GM18867 (cell line): ENCODE measurements at regions not wholly inside any gene's neighbourhood (a gene's known extent, or its start where the extent isn't known, plus 50 kb on each side); places are given as distances from the start of the nearest gene placed in this dataset.
A peak's percentile ranks its signal among the peaks of the same experiment; 100 is the strongest.

ENCODE experiments used
- ATAC-seq: cut with Tn5 transposase; IDR thresholded peaks from one replicate; pipeline ENCODE4 v1.9.1; 2021; ENCODE audit warnings: mild to moderate bottlenecking, moderate library complexity; ENCODE audit not compliant: unreplicated experiment

DNA sequence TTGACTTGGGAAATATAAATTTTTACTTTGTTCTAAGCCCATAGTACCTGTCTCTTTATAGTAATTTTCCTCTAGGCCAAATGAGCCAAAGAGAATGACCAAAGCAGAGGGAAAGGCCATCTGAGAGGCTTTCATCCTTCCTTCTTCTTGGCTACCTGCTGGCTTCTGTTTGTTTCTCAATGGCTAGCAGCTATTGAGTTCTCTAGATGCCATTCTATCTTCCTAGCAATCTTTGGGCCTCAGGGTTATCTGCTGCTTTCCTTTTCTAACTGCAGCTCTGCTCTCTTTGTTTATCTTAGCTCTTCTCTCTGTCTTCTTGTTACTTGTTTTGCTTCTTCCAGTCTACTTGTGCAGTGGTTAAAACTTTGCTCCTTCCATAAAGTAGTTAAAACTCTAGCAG is 601.1 kb upstream of the NRXN1 start:
- no peak for ATAC-seq

DNA sequence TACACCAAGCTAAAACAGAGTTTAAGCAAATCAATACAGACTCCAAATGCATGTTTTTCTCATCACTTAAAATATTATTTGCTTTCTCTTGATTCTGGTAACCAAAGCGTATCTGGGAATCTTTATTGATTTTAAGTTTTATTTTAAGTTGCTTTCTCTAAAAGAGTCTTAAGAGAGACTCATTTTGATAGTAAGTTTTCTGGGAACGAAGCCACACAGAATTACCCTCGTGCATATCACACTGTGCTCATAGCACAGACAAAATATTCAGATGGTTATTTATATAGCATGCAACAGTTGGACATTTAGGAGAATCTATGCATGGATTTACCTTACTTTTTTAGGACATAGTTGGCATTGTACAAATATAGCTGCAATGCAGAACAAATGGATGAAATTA is 597.5 kb upstream of the NRXN1 start:
- ATAC-seq = no peak

DNA sequence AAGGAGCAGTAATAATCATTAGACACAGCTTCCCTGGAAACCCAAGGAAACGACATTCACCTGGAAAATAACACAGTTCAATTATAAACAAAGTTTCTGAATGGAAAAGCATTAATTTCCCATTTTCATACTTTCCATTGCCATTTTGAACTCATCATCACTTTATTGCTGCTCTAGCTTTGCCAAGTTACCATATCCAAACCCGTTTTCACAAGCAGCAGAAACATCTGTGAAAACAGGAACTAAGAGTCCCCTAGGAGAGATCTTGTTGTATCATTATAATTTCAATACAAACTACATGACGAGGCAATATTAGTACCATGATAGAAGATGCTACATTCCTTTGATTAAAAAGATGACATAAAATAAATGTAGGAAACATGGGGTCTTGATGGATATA is 597.0 kb upstream of the NRXN1 start:
- no peak for ATAC-seq

DNA sequence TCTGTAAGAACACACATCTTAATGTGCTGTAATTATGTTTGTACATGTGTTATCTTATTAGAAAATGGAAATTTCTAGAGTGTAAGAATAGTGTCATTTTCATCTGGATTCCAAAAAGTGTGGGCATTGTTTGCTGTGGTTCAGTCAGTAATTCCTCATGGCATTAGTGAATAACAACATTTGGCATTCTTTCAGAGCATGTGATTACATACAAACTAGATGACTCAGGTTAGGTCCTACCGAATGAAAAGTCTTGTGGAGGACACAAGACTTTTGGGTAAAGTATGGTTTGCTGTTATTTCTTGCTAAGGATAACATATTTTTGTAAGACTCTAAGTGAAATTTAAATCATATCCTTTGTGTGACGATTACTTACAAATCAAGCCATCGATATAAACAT is 593.1 kb upstream of the NRXN1 start:
- ATAC-seq = no peak

DNA sequence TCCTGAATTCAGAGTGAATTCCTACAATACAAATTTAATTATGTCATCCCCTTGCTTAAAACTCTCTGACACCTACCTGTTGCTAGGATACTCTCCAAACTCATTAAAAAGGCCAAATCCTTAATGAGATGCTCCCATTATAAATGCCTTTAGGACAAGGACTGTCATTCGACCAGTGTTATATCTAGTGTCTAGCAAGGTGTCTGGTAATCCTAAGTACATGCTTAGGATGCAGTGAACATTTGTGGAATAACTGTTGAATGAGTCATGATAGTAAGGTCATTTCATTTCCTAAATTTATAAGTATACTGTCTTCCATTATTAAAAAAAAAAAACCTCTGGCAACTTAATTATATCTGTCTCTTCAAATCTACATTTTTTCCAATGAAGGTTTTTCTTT is 588.9 kb upstream of the NRXN1 start:
- no peak for ATAC-seq

DNA sequence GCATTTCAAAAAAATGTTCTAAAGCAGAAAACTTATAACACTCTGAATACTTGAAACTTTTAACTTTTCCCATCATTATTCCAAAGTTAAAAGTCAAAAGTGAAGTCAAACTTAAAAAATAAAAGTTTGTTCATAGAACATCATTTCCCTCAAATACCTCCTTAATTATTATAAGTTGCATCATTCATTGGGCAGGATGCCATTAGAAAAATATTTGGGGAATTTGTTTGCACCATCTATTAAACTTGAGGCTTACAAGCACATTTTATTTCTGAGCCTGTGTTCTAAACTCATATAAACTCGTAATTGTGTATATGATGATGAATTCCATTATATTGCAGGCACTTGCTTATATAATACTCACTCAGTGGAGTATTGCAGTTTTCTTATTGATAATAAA is 588.0 kb upstream of the NRXN1 start:
- ATAC-seq = no peak

DNA sequence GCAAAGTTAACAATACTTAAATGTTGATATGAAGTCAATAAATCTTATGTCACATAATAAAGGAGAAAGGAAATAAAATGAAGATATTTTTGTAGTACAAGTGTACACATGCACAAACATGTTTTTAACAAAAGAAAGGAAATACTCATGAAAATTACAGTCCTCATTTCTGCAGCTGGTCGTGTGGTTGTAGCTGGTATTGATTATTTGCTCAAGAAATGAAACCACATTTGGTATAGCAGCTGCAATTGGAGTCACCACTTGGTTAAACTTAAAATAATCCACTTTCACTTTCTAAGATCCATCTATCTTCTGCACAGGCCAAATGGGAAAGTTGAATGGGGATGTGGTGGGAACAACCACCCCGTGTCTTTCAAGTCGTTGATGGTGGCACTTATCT is 580.5 kb upstream of the NRXN1 start:
- no peak for ATAC-seq

DNA sequence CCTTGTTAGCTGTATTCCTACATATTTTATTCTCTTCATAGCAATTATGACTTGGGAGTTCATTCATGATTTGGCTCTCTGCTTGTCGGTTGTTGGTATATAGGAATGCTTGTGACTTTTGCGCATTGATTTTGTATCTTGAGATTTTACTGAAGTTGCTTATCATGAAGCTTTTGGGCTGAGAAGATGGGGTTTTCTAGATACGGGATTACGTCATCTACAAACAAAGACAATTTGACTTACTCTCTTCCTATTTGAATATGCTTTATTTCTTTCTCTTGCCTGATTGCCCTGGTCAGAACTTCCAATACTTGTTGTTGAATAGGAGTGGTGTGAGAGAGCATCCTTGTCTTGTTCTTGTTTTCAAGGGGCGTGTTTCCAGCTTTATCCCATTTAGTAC is 569.8 kb upstream of the NRXN1 start:
- no peak for ATAC-seq

DNA sequence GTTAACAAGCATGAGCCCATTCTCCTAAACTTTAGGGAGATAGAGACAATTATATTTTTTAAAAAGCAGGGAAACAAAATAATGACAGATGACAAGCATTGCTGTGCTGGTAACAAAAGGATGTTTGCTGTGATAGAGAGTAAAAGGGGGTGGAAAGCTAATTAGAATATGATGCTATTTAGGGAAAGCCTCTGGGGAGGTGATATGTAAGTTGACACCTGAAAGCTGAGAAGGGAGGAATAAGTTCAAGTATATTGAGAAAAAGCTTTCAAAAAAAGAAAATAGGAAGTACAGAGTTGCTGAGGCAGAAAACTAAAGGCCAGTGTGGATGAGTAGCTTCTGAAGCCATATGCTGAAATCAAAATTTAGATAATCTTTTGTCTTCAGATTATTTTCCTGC is 565.2 kb upstream of the NRXN1 start:
- ATAC-seq = no peak

DNA sequence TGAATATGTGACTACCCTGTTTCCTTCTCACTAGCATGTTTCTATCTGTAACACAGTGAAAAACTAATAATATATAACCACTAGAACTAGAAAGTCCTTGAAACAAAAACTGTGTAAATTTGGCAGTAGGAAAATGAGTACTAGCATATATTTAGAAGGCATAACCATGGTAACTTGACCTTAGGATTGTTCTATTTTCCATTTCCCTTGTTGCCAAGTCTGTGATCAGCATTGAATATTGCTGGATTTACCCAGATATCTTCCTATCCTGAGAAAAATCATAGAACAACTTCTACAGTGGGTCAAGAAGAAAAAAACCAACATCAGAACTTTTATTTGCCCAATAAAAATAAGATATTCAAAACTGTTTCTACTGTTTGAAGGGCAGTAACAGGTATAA is 563.9 kb upstream of the NRXN1 start:
- ATAC-seq = no peak

DNA sequence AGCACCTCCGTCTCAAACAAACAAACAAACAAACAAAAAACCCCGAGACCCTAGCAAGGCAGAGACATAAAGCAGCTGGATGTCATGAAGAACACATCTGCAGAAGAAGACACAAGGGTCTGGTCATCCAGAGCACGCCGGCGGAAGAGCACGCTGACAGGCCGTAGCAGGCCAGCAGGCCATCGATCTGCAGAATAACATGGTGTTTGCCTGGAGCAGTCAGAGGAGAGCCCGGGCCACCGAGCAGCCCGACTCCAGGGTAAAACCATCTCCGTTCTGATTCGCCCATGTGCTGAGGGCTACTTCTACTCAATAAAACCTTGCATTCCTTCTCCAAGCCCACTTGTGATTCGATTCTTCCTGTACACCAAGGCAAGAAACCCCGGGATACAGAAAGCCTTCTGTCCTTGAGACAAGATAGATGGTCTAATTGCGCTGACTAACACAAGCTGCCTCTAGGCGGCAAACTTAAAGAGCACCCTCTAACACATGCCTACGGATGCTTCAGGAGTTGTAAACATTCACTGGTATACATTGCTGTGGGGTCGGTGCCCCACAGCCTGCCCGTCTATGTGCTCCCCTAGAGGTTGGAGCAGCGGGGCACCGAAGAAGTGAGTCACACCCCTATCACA is 549.8 kb upstream of the NRXN1 start:
- ATAC-seq = no peak

DNA sequence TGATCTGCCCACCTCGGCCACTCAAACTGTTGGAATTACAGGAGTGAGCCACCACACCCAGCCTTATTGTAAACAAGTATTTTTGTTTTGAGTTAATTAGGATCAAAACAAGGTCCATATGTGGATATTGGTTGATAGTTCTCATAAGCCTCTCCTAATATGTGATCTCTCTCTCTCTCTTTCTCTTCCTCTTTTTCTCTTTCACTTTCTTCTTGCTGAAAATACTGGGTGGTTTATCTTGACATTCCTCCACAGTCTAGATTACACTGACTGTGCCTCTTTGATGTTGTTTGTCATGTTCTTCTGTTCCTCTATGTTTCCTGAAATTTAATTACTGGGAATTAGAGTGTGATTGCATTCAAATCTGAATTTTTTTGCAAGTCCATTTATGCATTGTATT is 547.5 kb upstream of the NRXN1 start:
- no peak for ATAC-seq

DNA sequence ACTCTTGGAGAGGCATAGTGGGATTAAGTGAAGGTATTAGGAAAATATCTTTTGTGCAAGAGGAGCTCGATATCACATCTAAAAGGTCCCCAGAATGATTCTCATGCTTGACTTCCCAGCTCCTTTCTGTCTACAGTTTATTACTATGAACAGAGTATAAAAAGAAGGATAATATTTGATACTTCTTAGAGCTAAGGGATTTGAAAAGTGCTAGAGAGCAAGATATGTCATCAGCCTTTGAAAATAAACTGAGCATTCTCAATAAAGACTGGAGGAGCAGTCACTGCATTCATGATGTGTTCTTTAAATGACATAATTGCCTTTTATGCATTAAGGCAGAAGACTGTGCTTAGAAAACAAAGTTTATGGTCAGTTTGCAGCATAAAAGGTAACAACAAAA is 543.2 kb upstream of the NRXN1 start:
- ATAC-seq = no peak

DNA sequence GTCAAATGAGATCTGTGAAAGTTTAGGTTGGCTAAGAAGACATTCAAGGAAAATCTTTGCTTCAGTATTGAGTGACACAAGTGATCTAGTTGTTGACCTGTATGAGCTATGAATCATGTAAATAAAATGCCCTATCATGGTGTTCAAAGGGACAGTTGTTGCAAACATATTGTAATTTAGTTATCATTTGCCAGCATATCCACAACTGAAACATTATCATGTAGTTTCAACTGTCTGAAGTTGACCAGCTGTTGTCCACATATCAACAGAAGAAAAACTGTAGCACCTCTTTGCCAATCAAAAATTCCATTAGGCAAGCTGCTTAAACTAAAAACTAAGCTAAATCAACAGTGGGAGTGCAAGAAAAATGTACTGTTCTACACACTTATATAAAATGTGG is 527.1 kb upstream of the NRXN1 start:
- no peak for ATAC-seq

DNA sequence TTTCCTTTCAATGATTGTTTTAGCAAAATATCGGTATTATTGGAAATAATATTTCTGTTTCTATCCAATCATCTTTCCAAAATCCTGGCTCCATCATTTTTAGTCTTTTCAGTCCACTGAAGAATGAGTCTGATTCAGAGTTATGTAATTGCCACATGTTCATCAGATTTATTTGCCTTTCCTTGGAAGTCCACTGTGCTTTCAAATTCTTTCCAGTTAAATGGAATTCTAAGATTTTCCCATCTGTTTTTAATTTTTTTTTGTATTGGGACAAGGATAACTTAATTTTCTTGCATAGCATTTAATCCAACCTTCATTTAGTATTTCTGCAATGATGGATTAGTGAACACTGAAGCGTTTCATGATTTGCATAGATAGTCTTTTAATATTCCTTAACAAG is 521.5 kb upstream of the NRXN1 start:
- no peak for ATAC-seq

DNA sequence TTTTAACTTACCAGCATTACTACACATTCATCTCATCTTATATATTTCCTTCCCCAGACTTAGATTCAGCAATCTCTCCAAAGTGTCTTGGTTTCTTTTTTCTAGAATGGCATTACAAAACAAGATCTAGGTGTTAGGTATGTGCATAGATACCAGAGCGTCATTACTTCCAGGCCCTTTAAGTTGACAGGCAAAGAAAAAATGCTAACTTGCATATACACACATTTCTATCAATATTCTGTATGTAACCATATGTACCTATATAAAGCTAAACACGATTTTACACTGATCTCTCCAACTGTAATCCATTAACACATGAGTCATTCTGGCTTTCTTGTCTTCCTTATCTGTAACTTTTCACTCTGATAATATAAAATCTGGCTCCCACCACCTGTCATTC is 503.8 kb upstream of the NRXN1 start:
- no peak for ATAC-seq

DNA sequence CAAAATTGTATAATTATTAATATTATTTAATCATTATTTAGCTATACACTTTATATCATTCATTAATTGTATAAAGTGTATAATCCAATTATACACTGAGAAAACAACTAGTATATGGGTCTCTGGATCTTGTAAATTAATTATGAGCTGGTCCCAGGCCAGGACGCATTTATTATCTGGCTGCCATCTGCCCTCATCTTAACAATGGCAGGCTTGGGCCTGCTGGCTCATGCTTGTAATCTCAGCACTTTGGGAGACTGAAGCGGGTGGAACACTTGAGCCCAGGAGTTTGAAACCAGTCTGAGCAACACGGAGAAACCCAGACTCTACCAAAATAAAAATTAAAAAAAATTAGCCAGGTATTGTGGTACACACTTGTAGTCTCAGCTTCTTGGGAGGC is 502.2 kb upstream of the NRXN1 start:
- ATAC-seq = no peak

DNA sequence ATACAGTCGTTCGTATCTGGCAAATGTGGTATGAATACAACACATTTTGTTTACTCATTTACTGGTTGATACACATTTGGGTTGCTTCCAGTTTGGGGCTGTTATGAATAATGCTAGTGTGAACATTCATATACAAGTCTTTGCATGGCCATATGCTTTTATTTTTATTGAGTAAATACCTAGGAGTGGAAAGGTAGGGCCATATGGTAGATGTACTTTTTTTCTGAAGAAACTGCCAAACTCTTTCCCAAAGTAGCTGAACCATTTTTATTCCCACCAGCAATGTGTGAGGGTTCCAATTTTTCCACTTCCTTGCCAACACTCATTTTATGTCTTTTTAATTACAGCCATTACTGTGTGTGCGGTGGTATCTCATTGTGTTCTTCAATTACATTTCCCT is 496.2 kb upstream of the NRXN1 start:
- ATAC-seq = no peak

DNA sequence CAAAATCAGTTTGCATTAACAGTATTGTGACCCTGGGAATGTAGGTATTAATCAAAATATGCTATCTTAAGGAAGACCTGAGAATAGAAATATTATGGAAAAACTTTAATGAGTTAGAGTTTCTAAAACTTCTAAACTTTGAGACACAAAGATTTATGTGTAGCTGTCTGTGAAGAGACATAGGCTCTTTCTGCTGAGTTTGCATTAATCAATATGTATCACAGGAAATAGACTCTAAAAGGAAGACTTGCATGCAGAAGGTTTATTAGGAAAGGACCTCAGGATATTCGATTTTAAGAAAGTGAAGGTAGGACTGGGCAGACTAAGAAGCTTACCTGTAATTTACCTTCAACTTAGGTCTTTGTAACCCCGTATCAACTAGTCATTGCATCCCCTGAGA is 494.8 kb upstream of the NRXN1 start:
- ATAC-seq = no peak

DNA sequence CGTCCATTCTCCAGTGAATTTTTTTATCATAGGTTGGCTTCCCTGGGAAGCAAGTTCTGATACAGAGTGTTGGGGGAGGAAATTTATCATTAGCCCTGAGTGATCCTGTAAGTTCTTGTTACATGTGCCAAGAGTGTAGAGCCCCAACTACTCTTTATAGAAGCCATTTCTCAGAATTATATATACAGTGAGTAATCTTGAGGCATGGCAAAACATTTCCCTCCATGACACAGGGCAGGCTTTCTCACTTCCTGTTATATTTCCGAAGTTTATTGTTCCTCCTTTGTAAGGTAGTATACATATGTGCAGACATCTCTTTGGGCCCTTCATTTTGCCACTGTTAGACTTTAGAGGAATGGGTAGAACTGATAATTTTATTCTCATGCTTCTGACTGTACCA is 484.7 kb upstream of the NRXN1 start:
- ATAC-seq = no peak

DNA sequence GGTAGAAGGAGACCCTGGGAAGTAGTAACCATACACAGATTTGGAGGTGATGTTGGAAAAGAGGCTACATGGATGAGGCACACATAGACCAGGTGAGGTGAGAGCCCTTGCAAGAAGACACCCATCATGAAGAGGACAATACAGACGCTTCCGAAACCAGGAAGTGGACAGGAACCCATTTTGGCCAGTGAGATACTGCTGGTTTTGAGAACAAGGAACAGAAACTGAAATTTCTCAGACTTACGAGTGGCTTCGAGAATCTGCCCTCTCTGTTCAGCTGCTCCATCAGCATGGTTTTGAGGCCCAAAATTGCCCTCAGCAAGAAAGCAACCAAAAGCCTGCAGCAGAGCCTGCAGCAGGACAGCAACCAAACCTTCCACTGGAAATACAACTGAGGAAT is 479.1 kb upstream of the NRXN1 start:
- peak; percentile 92 for ATAC-seq

DNA sequence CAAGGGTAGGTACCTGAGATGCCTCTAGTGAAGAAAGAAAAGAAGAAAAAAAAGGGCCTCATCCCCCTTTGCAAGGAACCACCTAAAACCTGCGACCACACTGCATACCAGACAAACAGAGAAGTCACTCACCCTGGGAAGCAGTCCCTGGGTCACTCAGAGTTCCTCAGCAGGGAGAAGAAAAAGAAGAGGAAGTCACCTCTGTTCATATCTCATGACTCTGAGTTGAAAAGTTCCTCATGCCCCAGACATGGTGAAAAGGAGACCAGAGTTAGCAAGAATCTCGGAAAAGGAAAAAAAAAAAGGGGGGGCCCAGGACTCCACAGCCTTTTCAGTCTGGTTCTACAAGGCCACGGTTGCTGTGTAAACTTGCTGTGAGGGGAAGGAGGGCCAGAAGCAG is 478.4 kb upstream of the NRXN1 start:
- no peak for ATAC-seq

DNA sequence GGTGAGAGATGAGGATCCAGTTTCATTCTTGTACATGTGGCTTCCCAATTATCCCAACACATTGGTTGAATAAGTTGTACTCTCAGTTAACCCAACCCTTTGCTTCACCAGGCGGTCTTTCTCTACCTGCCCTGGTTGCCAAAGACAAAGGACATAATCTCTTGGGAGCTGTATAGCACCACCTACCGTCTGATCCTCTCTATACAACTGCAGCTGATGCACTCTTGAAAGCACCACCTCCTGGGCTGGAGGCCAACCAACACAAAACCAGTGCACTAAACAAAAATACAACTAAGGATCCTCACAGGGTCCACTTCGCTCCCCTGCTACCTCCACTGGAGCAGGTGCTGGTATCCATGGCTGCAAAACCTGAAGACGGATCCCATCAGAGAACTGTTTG is 473.6 kb upstream of the NRXN1 start:
- no peak for ATAC-seq
